SH-SY5Y (cell line): ENCODE measurements at regions not wholly inside any gene's neighbourhood (a gene's known extent, or its start where the extent isn't known, plus 50 kb on each side); places are given as distances from the start of the nearest gene placed in this dataset.

ENCODE experiments used
- GATA2 ChIP-seq: IDR thresholded peaks from 2 replicates; pipeline ENCODE4 v1.6.1; 2011; ENCODE audit warnings: mild to moderate bottlenecking, low read depth, low read length
- GATA3 ChIP-seq: IDR thresholded peaks from 2 replicates; pipeline ENCODE4 v1.6.1; 2011; ENCODE audit warnings: low read depth, mild to moderate bottlenecking, low read length, moderate library complexity

GRCh38 chr2:147575106-147575505, 269.7 kb upstream of the ACVR2A start:
- TF ChIP-seq GATA2 (no peak), GATA3 (no peak)
